Ishikawa (cell line): ENCODE measurements at regions not wholly inside any gene's neighbourhood (a gene's known extent, or its start where the extent isn't known, plus 50 kb on each side); places are given as distances from the start of the nearest gene placed in this dataset.

Experiments used
- CEBPB ChIP-seq: IDR thresholded peaks from 2 replicates; pipeline ENCODE4 v1.6.1; 2012
- CREB1 ChIP-seq: IDR thresholded peaks from 2 replicates; pipeline ENCODE4 v1.6.1; 2012; ENCODE audit warnings: low read depth
- EGR1 ChIP-seq: IDR thresholded peaks from 2 replicates; pipeline ENCODE4 v1.6.1; 2012
- EP300 ChIP-seq: IDR thresholded peaks from 2 replicates; pipeline ENCODE4 v1.6.1; 2012; ENCODE audit warnings: borderline replicate concordance
- FOXM1 ChIP-seq: IDR thresholded peaks from 2 replicates; pipeline ENCODE4 v1.6.1; 2012; ENCODE audit warnings: low read depth, borderline replicate concordance
- MAX ChIP-seq: IDR thresholded peaks from 2 replicates; pipeline ENCODE4 v1.6.1; 2012
- NFIC ChIP-seq: IDR thresholded peaks from 2 replicates; pipeline ENCODE4 v1.6.1; 2012
- RAD21 ChIP-seq: IDR thresholded peaks from 2 replicates; pipeline ENCODE4 v1.6.1; 2012; ENCODE audit warnings: low read depth
- REST ChIP-seq: IDR thresholded peaks from 2 replicates; pipeline ENCODE4 v1.6.1; 2012; ENCODE audit warnings: low read depth, mild to moderate bottlenecking
- TAF1 ChIP-seq: IDR thresholded peaks from 2 replicates; pipeline ENCODE4 v1.6.1; 2012; ENCODE audit warnings: low read depth, mild to moderate bottlenecking
- TCF12 ChIP-seq: IDR thresholded peaks from 2 replicates; pipeline ENCODE4 v1.6.1; 2012; ENCODE audit warnings: low read depth
- TEAD4 ChIP-seq: IDR thresholded peaks from 2 replicates; pipeline ENCODE4 v1.6.1; 2012
- USF1 ChIP-seq: IDR thresholded peaks from 2 replicates; pipeline ENCODE4 v1.6.1; 2012
- YY1 ChIP-seq: IDR thresholded peaks from 2 replicates; pipeline ENCODE4 v1.6.1; 2012; ENCODE audit warnings: low read depth
- ZBTB7A ChIP-seq: IDR thresholded peaks from 2 replicates; pipeline ENCODE4 v1.6.1; 2012; ENCODE audit warnings: low read depth

GRCh38 chr1:244316986-244317655 is 134.6 kb downstream of the ADSS2 start:
- TF ChIP-seq TCF12 (no peak), EGR1 (no peak), NFIC (no peak), YY1 (no peak), RAD21 (no peak)

- TF ChIP-seq NFIC: no peak
- TF ChIP-seq EP300: no peak
- TF ChIP-seq TEAD4: no peak
- no peak for TF ChIP-seq REST
- TF ChIP-seq TAF1: no peak
- no peak for TF ChIP-seq CREB1
- TF ChIP-seq CEBPB: no peak
- TF ChIP-seq MAX: no peak
- no peak for TF ChIP-seq RAD21
- TF ChIP-seq EGR1: no peak
- TF ChIP-seq YY1: no peak
- no peak for TF ChIP-seq TCF12
- TF ChIP-seq FOXM1: no peak
- no peak for TF ChIP-seq USF1
- TF ChIP-seq ZBTB7A: no peak
Measured at GRCh38 chr1:244318078-244318477, 133.6 kb downstream of the ADSS2 start.

- TF ChIP-seq YY1: no peak
- no peak for TF ChIP-seq TEAD4
- TF ChIP-seq RAD21: no peak
- no peak for TF ChIP-seq REST
- TF ChIP-seq EP300: no peak
- TF ChIP-seq EGR1: no peak
- no peak for TF ChIP-seq FOXM1
- no peak for TF ChIP-seq USF1
- no peak for TF ChIP-seq TCF12
- TF ChIP-seq NFIC: no peak
- no peak for TF ChIP-seq TAF1
- TF ChIP-seq MAX: no peak
- no peak for TF ChIP-seq ZBTB7A
- TF ChIP-seq CREB1: no peak
- TF ChIP-seq CEBPB: no peak
Measured at GRCh38 chr1:244318512-244318911, 133.2 kb downstream of the ADSS2 start.

- TF ChIP-seq TAF1: no peak
- TF ChIP-seq EP300: no peak
- no peak for TF ChIP-seq FOXM1
- TF ChIP-seq CEBPB: no peak
- no peak for TF ChIP-seq EGR1
- TF ChIP-seq ZBTB7A: no peak
- no peak for TF ChIP-seq NFIC
- no peak for TF ChIP-seq TEAD4
- TF ChIP-seq TCF12: no peak
- TF ChIP-seq REST: no peak
- TF ChIP-seq YY1: no peak
- no peak for TF ChIP-seq RAD21
Measured at GRCh38 chr1:244319283-244320132, 132.2 kb downstream of the ADSS2 start.
